H9 (cell line): ENCODE measurements at regions not wholly inside any gene's neighbourhood (a gene's known extent, or its start where the extent isn't known, plus 50 kb on each side); places are given as distances from the start of the nearest gene placed in this dataset.

Experiments used
- DNase-seq: peaks from one replicate; pipeline ENCODE4 v3.0.0-alpha.2; 2017
- H2AFZ ChIP-seq: one replicate; pipeline ENCODE4 v1.6.1; 2013; ENCODE audit warnings: mild to moderate bottlenecking, low read length, control low read depth, moderate library complexity
- H2AK5ac ChIP-seq: 2 replicates; pipeline ENCODE4 v1.6.1; 2013; ENCODE audit warnings: low read length, control low read depth, mixed read lengths; ENCODE audit not compliant: insufficient read length
- H2BK120ac ChIP-seq: one replicate; pipeline ENCODE4 v1.6.1; 2013; ENCODE audit warnings: low read depth, mild to moderate bottlenecking, low read length, control low read depth, inconsistent platforms; ENCODE audit not compliant: poor library complexity, severe bottlenecking
- H2BK12ac ChIP-seq: 2 replicates; pipeline ENCODE4 v1.6.1; 2013; ENCODE audit warnings: low read length, control low read depth, mixed read lengths, low read depth; ENCODE audit not compliant: insufficient read length
- H2BK15ac ChIP-seq: 2 replicates; pipeline ENCODE4 v1.6.1; 2013; ENCODE audit warnings: low read depth, low read length, control low read depth
- H2BK20ac ChIP-seq: one replicate; pipeline ENCODE4 v1.6.1; 2013; ENCODE audit warnings: low read depth, mild to moderate bottlenecking, low read length, control low read depth, inconsistent platforms; ENCODE audit not compliant: poor library complexity, severe bottlenecking
- H2BK5ac ChIP-seq: 2 replicates; pipeline ENCODE4 v1.6.1; 2013; ENCODE audit warnings: low read length, control low read depth, mixed read lengths; ENCODE audit not compliant: insufficient read length
- H3K14ac ChIP-seq: 2 replicates; pipeline ENCODE4 v1.6.1; 2013; ENCODE audit warnings: low read length, control low read depth; ENCODE audit not compliant: insufficient read depth
- H3K18ac ChIP-seq: 2 replicates; pipeline ENCODE4 v1.6.1; 2013; ENCODE audit warnings: low read depth, mild to moderate bottlenecking, mixed read lengths, low read length, control low read depth; ENCODE audit not compliant: insufficient read length
- H3K23ac ChIP-seq: 2 replicates; pipeline ENCODE4 v1.6.1; 2013; ENCODE audit warnings: low read length, control low read depth, mixed read lengths, low read depth; ENCODE audit not compliant: insufficient read length
- H3K23me2 ChIP-seq: 2 replicates; pipeline ENCODE4 v1.6.1; 2013; ENCODE audit warnings: low read depth, mild to moderate bottlenecking, mixed read lengths, low read length, control low read depth; ENCODE audit not compliant: insufficient read length, poor library complexity, severe bottlenecking
- H3K27ac ChIP-seq: 2 replicates; pipeline ENCODE4 v1.5.1; 2013; ENCODE audit warnings: low read length, control low read depth, mixed read lengths, low read depth; ENCODE audit not compliant: insufficient read length
- H3K27me3 ChIP-seq: 2 replicates; pipeline ENCODE4 v1.6.1; 2013; ENCODE audit warnings: low read length, control low read depth, inconsistent platforms; ENCODE audit not compliant: insufficient read depth
- H3K4ac ChIP-seq: 2 replicates; pipeline ENCODE4 v1.6.1; 2013; ENCODE audit warnings: low read depth, mild to moderate bottlenecking, control low read depth, inconsistent platforms, low read length, moderate library complexity
- H3K4me1 ChIP-seq: 2 replicates; pipeline ENCODE4 v1.6.1; 2013; ENCODE audit warnings: low read length, control low read depth, inconsistent platforms; ENCODE audit not compliant: insufficient read depth
- H3K4me2 ChIP-seq: 2 replicates; pipeline ENCODE4 v1.6.1; 2013; ENCODE audit warnings: low read length, control low read depth, mixed read lengths; ENCODE audit not compliant: insufficient read length, insufficient read depth
- H3K56ac ChIP-seq: 2 replicates; pipeline ENCODE4 v1.6.1; 2013; ENCODE audit warnings: low read depth, mild to moderate bottlenecking, mixed read lengths, low read length, control low read depth; ENCODE audit not compliant: insufficient read length
- H3K79me1 ChIP-seq: 2 replicates; pipeline ENCODE4 v1.6.1; 2013; ENCODE audit warnings: low read depth, mild to moderate bottlenecking, moderate library complexity, low read length, control low read depth, inconsistent platforms; ENCODE audit not compliant: insufficient read depth, poor library complexity, severe bottlenecking
- H3K79me2 ChIP-seq: 2 replicates; pipeline ENCODE4 v1.6.1; 2013; ENCODE audit warnings: low read length, control low read depth, inconsistent platforms; ENCODE audit not compliant: insufficient read depth
- H3K9ac ChIP-seq: 2 replicates; pipeline ENCODE4 v1.6.1; 2013; ENCODE audit warnings: low read length, control low read depth, mixed read lengths; ENCODE audit not compliant: insufficient read length; ENCODE audit errors: extremely low read depth
- H3K9me3 ChIP-seq: one replicate; pipeline ENCODE4 v1.6.1; 2013; ENCODE audit warnings: low read depth, low read length, inconsistent platforms; ENCODE audit not compliant: control insufficient read depth
- H3T11ph ChIP-seq: one replicate; pipeline ENCODE4 v1.6.1; 2013; ENCODE audit warnings: mild to moderate bottlenecking, low read length, control low read depth, inconsistent platforms
- H4K20me1 ChIP-seq: one replicate; pipeline ENCODE4 v1.6.1; 2013; ENCODE audit not compliant: control insufficient read depth, insufficient read length, insufficient read depth
- H4K5ac ChIP-seq: 2 replicates; pipeline ENCODE4 v1.6.1; 2013; ENCODE audit warnings: low read depth, mild to moderate bottlenecking, mixed read lengths, low read length, control low read depth; ENCODE audit not compliant: insufficient read length
- H4K8ac ChIP-seq: replicated peaks from 2 replicates; pipeline ENCODE4 v1.6.1; 2013; ENCODE audit warnings: low read length, control low read depth, mixed read lengths, low read depth; ENCODE audit not compliant: insufficient read length
- H4K91ac ChIP-seq: 2 replicates; pipeline ENCODE4 v1.6.1; 2013; ENCODE audit warnings: low read depth, mild to moderate bottlenecking, moderate library complexity, mixed read lengths, low read length, control low read depth; ENCODE audit not compliant: insufficient read length
- H3K27ac Mint-ChIP-seq, 3 experiments: 2 replicates in 2 of 3; 3 replicates in 1 of 3; pipeline ENCODE4 v1.8.0; 2020 to 2021; ENCODE audit warnings: mixed read lengths in 3 of 3, mild to moderate bottlenecking in 1 of 3, moderate library complexity in 1 of 3
- H3K27me3 Mint-ChIP-seq: 2 replicates; pipeline ENCODE4 v1.8.0; 2021; ENCODE audit warnings: low read depth, mild to moderate bottlenecking, moderate library complexity, mixed read lengths
- H3K36me3 Mint-ChIP-seq, 3 experiments: 2 replicates in 2 of 3; 3 replicates in 1 of 3; pipeline ENCODE4 v1.8.0; 2020 to 2021; ENCODE audit warnings: low read depth in 3 of 3, mixed read lengths in 3 of 3; ENCODE audit not compliant: insufficient read depth in 1 of 3
- H3K4me1 Mint-ChIP-seq, 2 experiments: 2 replicates each; pipeline ENCODE4 v1.8.0; 2020; ENCODE audit warnings: mixed read lengths in 2 of 2
- H3K4me3 Mint-ChIP-seq, 2 experiments: 2 replicates in 1 of 2; 3 replicates in 1 of 2; pipeline ENCODE4 v1.8.0; 2020 to 2021; ENCODE audit warnings: mild to moderate bottlenecking in 2 of 2, mixed read lengths in 2 of 2, moderate library complexity in 1 of 2
- H3K9me3 Mint-ChIP-seq, 2 experiments: 2 replicates in 1 of 2; 3 replicates in 1 of 2; pipeline ENCODE4 v1.8.0; 2020; ENCODE audit warnings: mild to moderate bottlenecking in 2 of 2, mixed read lengths in 2 of 2, moderate library complexity in 1 of 2
- WGBS: extraction: QIAGEN DNeasy Blood & Tissue Kit; methylation state at CpG from one replicate; pipeline ENCODE4 v1.1.7; 2013; ENCODE audit warnings: missing lambda C conversion rate, low lambda C conversion rate, mixed read lengths; ENCODE audit not compliant: insufficient read length; ENCODE audit errors: extremely low coverage; 5-methylcytosine and 5-hydroxymethylcytosine counted together
- TF ChIP-seq, protein P1 (sequence below): fragments of 200-600 bp; sonication (generic); conservative IDR thresholded peaks from 3 replicates; pipeline ENCODE4 v1.8.0; 2021; ENCODE audit warnings: antibody characterized with exemption, mild to moderate bottlenecking

DNA sequence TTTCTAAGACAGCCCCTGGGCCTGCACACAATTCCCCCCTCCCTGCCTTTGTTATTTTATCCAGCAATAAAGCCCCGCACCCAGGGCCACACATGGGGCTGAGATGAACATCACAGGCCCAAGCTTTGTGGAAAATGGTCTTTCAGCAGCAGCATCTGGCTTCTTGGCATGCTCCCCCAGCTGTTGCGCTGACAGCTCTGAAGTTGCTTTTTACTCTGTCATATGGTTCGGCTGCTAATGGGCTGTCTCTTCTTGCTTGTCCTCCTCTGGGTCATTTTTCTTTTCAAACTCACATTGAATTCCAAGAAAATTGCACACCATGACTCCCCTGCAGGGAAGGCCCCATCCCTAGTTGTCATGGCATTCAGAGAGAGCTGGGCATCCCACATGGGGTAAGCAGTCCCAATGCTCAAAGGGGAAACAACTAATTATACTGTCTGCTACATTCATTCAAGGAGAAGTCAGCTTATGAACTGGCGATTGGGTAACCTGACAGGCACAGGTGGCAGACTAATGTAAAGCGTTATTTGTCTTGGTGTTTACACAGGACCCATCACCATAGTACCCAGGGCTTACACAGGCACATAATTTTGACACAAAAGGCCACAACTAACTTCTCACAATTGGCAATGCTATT is 74.0 kb upstream of the CDKN3 start:
- no peaks in the 10 kb centered on the region for H4K20me1 ChIP-seq
- TF ChIP-seq, protein P1, sequence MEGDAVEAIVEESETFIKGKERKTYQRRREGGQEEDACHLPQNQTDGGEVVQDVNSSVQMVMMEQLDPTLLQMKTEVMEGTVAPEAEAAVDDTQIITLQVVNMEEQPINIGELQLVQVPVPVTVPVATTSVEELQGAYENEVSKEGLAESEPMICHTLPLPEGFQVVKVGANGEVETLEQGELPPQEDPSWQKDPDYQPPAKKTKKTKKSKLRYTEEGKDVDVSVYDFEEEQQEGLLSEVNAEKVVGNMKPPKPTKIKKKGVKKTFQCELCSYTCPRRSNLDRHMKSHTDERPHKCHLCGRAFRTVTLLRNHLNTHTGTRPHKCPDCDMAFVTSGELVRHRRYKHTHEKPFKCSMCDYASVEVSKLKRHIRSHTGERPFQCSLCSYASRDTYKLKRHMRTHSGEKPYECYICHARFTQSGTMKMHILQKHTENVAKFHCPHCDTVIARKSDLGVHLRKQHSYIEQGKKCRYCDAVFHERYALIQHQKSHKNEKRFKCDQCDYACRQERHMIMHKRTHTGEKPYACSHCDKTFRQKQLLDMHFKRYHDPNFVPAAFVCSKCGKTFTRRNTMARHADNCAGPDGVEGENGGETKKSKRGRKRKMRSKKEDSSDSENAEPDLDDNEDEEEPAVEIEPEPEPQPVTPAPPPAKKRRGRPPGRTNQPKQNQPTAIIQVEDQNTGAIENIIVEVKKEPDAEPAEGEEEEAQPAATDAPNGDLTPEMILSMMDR, result no peak
- H3K79me2 ChIP-seq, result no peaks in the 10 kb centered on the region
- no peak overlapping the region for H4K5ac ChIP-seq
- no peaks in the 10 kb centered on the region for H3K4me1 ChIP-seq
- no peak for DNase-seq
- no peaks in the 10 kb centered on the region for H3K9me3 ChIP-seq
- no peak overlapping the region for H3K56ac ChIP-seq
- no peak overlapping the region for H2BK12ac ChIP-seq
- H3K27me3 Mint-ChIP-seq, result no peaks in the 10 kb centered on the region; the same call in 1 of the 2 replicates
- H4K91ac ChIP-seq, result no peak overlapping the region
- H3K27me3 ChIP-seq, result no peaks in the 10 kb centered on the region
- no peak overlapping the region for H3T11ph ChIP-seq
- H3K4me1 Mint-ChIP-seq, result no peaks in the 10 kb centered on the region
- H3K27ac Mint-ChIP-seq, result no peak overlapping the region
- no peak overlapping the region for H3K9ac ChIP-seq
- H3K23ac ChIP-seq, result no peak overlapping the region
- H3K4me2 ChIP-seq, result no peak overlapping the region
- no peak overlapping the region for H3K27ac ChIP-seq
- no peak overlapping the region for H2BK15ac ChIP-seq
- no peaks in the 10 kb centered on the region for H3K79me1 ChIP-seq
- no peak overlapping the region for H2BK120ac ChIP-seq
- no peak overlapping the region for H4K8ac ChIP-seq
- H2AK5ac ChIP-seq, result no peak overlapping the region
- H3K23me2 ChIP-seq, result no peaks in the 10 kb centered on the region
- no CpG with 5 or more reads among the region's 5 CpGs for WGBS
- H3K36me3 Mint-ChIP-seq, result no peaks in the 10 kb centered on the region
- H3K9me3 Mint-ChIP-seq, result no peaks in the 10 kb centered on the region
- H3K14ac ChIP-seq, result no peak overlapping the region
- H3K18ac ChIP-seq, result no peak overlapping the region
- no peak overlapping the region for H2BK20ac ChIP-seq
- no peak overlapping the region for H3K4me3 Mint-ChIP-seq
- no peak overlapping the region for H2BK5ac ChIP-seq
- no peak overlapping the region for H2AFZ ChIP-seq
- no peak overlapping the region for H3K4ac ChIP-seq
